Right forelimb (tissue), 1 donor: ENCODE measurements at regions not wholly inside any gene's neighbourhood (a gene's known extent, or its start where the extent isn't known, plus 50 kb on each side); places are given as distances from the start of the nearest gene placed in this dataset.

ENCODE experiments used
- DNase-seq: peaks from one replicate; pipeline ENCODE4 v3.0.0-alpha.2; 2018

DNA sequence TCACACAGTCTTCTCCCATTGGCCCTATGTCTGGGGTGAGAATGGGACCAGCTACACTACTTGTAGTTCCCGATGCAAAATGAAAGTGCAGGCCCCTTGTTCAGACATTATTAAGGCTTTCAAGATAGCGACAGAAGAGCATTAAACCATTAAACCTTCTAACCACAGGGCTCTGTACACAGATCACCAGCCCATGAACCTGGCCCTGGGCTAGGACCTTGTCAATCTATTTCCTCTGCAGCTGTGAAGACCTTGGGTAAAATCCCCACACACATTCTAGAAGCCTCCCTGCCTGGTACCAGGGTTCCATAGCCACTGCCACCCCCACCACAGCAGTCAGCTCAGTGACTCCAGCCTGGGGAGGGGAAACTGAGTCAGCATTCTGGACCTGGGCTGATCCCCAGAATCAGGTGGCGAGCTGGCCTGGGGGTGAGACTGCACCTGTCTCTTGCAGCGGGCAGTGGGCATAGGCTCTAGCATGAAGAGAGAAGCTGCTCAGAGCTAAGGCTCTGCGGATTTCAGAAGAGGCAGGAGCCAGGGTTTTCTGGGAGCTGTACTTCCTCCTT, 119.7 kb upstream of the LHX1 start:
- DNase-seq: no peak

DNA sequence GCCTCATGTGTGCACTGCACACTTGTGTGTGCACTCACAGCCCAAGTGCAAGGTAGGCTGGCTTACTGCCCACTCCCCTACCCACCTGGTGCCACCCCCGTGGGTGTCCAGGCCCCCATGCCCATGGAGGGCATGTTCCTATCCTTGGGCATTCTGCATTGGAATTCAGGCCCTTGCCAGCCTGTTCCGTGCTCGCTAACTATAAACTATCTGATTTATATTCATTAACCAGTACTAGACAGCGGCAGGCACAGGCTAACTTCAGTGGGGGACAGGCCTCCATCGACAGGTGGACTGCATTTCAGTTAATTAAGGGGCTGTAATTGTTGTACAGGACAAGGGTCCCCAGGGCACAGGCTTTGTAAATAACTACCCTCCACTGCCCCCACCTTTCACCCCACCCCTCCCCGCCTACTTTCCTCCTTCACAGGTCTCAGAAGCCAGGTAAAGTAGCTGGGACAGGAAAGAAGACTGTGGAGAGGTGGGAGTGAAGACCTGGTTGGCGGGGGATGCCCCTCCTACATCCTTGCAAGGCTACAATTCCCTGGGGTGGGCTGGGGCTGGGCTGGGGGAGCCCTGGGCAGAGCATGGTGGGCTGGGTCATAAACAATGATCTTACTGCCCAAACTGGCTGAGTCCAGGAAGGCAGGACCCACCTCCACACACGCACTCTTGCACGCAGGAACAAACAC, 119.0 kb upstream of the LHX1 start:
- DNase-seq: no peak

DNA sequence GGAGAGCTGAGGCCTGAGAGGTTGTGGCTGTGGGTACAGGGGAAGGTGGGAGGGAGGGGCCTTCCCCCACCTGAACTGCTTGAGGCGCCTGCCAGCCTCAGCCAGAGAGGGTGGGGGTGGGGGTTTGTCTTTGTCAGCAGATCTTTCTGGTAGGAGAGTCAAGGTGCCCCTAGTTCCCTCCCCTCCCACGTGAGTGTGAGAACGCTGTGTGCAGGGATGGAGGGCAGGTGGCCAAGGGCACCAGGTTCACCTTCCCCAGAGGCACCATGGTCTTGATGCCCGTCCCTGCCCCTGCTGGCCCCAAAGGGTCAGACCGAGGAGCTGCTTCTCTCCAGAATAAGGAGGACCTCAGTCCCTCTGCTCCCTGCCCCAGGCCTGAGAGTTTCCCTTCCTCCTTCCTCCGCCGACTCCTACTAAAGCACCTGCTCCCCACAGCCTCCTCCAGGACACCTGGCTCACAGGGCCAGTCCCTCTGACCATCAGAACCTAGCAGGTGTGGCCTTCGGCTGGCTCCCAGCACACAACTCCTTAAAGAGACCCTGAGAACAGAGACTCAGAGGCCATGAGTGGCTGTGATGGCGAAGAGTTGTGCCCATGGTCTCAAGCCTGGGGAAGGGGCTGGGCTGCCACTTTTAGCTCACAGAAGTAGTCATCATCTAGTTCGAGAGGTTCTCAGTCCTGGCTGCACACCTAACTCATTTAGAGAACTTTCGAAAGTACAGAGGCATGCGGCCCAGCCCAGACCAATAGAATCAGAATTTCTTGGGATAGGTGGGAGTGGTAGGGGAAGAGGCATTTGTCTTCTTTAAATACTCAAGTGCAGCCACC, 113.2 kb upstream of the LHX1 start:
- DNase-seq: no peak

DNA sequence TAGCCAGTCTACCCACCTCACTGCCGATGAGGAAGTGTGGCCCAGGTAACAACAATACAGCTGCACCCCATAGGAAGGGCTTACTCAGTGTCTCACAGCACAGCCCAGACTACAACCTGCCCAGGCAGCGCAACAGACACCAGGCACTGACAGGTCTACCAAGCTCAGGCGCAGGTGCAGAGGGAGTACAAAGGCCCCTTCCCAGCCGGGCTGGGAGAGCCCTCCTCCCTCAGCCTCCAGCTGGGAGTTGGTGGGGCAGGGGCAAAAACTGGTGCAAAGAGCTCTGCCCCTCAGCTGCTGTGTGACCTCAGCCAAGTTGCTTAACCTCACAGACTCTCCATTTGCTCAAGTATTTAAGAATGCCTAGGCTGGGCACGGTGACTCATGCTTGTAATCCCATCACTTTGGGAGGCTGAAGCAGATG, 112.6 kb upstream of the LHX1 start:
- DNase-seq: no peak

DNA sequence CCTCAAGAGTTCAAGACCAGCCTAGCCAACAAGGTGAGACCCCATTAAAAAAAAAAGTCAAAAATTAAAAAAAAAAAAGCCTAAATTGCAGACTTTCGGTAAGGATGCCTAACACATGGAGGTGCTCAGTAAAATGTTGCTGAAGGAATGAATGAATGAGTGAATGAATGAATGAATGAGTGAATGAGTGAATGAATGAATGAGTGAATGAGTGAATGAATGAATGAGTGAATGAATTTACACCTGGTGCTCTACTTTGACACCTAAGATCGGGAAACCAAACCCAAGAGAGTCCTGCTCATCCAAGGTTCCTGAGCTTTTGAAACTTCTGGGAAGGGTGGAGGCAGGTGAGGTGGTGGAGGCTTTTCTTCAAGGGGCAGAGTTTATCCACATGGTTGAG, 112.2 kb upstream of the LHX1 start:
- no peak for DNase-seq

DNA sequence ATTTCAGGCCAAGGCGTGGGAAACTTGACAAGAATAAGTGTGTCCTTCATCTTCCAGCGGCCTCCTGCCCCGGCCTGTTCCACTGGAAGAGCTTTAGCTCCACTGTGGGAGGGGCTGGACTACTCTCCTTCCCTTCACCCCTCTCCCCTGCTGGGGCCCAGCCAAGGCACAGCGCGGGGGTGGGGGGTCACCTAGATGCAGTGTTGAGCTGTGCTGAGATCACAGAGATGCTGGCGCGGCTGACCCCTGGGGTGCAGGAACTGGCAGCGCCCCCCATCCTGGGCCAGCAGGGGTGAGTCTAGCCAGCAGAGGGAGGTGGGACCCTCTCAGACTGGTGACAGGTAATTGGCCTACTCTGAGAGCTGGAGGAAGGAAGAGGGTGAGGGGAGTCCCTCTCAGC, 111.8 kb upstream of the LHX1 start:
- no peak for DNase-seq

DNA sequence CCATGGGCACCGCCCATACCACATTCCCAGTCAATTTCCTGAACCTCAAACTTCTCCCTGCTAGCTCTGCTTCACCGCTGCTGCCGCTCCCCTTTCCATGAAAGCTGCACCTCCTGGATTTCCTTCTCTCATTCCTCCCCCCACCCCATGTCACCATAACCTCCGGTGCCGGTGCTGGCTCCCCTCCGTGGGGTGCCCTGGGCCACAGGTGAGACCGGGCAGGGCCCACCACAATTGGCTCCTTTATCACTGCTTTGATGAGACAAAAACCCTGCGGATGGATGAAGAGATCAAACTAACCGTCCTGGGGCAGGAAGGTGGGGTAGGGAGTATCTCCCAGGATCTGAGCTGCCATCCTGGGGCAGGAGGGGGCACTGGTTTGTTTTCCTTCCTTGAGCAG, 111.3 kb upstream of the LHX1 start:
- DNase-seq: no peak

DNA sequence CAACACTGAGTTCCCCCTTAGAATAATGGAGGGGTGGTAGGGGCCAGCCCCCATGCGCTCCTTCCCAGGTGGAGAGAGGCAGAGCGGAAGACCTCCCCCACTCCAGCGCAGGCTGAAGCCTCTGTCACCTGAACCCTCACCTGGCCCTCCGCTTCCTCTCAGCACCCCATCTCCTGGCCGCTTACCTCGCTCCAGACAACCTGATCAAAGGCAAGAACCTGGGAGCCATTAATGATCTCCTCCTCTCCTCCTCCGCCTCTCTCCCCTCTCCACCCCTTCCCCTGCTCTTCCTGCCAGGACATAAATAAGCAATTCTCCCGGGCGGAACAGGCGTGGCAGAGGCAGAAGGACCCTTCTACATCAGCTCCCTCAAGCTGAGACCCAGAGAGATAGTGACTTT, 110.2 kb upstream of the LHX1 start:
- DNase-seq: no peak

DNA sequence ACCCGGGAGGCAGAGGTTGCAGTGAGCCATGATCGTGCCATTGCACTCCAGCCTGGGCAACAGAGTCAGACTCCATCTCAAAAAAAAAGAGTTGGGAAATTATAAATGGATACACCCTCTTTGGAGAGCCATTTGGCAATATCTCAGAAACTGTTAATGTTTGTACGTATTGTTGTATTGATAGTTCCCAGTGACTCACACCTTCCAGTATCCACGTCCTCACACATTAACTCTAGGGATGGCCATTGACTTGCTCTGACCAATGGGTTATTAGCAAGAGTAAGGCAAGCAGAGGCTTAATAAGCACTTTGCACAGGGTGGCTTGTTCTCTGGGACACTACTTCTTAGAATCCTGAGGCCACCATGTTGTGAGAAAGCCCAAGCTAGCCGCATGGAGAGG, 107.6 kb upstream of the LHX1 start:
- DNase-seq: no peak

DNA sequence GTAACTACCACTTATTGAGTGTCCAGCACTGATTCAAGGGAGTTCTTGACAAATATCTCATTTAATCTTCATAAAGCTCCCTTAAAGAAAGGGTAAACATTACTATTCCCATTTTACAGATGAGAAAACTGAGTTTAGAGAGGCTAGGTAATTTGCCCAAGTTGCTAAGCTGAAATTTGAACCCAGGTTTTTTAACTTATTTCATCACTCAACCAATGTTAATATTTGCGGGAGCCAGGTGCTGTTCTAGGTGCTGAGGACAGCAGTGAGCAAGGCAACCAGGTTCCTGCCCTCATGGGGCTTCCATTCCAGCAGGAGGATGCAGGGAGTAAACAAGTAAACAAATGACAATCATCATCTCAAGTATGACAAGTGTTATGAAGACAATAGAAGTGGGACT, 104.0 kb upstream of the LHX1 start:
- DNase-seq: no peak

DNA sequence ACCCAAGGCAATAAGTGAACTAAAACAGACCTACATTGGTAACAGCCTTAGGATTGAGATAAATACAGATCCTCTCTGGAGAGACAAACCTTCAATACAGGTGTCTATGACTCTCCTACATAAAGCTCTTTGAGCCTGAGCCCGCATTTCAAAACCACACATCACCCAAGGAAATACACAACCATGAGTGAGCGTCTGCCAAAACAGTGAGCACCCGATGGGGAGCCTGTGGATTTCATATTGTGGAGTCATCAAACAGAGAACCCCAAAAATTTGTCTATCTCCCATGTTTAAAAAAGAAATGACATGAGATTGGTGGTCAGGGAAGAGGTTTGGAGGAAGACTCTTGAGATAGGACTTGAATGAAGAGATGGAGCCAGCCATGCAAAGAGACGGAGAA, 102.2 kb upstream of the LHX1 start:
- no peak for DNase-seq

DNA sequence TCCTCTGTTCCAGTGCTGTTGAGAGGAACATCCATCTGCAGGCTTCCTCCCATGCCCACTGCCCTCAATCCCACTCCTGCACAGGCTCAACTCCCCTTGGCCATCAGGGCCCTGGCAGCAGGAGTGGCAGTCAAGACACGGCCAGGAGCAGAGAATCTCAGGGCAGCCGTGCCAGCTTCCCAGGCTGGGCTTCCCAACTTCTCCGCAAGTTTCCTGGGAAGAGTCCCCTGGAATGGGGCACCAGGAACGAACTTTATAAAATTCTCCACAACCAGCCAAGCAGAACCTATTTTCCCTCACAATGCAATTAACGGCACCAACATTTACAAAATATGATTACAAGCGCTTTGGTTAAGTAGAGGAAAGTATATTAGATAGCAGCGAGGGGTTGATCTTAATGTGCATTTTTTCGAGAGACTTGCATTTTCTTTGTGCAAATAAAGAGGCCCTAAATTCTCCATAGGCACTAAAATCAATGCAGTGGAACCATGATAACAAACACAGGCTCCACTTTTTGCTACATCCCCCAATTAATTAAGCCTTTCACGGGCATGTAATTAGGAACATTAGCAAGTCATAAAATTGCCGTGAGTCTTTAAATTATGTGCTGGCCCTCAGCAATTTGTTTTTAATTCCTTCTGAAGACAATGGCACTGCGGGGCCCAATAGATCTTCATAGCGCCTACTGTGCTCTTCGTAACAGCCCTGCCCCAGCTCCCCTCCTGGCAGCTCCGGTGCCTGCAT, 99.9 kb upstream of the LHX1 start:
- no peak for DNase-seq

DNA sequence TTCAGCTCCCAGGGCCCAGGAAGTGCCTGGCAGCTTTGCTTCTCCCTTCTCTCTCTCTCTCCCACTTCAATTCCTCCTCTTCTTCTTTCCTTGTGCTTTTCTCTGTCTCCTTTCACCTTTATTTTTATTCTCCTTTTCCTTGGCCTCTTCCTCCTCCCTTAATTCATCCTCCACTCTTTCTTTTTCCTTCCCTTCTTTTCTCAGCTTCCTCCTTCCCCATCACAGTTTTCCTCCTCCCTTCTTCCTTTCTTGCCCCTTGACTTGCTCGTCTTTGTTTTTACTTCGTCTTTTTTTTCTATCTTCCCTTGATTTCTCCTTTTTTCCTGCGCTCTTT, 99.4 kb upstream of the LHX1 start:
- no peak for DNase-seq

DNA sequence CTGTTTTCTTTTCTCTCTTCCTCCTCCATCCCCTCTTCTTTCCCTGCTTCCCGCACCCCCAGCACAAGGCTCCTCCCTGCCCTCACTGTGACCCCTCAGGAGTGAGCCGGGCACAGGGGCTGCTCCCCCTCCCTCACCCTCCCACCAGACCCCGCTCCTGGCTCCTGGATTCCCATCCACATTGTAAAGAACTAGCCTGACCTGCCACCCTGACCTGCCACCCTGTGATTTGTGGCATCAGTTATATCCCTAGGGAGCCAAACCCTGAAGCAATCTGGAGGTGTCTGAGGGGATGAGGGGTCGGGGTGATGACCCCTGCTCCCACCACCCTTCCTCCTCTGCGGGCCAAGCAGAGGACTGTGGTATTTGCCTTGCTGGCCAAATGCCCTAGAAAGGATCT, 98.0 kb upstream of the LHX1 start:
- no peak for DNase-seq

DNA sequence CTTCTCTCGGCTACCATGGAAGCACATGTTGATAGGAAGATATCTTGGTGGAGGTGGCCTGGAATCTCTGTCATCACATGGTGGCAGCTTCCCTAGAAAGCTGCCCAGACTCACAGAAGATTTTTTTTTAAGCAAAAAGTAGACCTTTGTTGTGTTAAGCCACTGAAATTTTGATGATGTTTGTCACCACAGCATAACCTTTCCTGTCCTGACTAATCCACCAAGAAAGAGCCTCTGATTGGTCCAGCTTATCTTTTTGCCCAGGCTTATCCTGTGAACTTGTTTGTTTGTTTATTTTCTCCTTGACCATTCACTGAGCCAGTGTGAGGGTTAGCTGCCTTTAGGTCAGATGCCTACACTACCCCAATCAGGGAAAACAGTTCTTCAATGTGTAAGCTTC, 96.5 kb upstream of the LHX1 start:
- DNase-seq: no peak

DNA sequence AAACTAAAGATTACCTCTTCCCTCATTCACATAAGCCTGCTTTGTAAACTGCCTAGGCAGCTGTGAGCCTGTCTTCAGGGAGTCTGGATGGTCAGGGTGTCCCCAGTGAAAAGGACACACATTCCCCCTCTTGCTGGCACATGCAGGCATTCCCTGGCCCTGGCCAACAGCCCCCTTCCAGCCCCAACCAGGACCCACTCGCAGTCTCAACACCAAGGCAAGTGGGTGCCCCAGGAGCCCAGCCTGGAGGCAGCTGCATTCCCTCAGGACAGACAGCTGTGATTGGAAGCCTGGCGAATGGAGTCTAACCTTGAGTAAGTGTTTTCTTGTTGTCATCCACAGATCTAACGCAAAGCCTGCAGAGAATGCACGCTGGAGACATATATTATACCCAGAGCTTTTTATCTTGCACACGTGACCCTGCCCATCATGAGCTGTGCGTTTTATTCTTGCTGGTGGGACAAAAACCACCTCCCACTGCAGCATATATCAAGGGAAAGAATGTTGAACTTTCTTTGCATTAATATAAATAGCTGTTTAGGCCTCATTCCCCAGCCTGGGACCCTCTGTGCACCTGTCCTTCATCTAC, 95.0 kb upstream of the LHX1 start:
- DNase-seq: no peak

DNA sequence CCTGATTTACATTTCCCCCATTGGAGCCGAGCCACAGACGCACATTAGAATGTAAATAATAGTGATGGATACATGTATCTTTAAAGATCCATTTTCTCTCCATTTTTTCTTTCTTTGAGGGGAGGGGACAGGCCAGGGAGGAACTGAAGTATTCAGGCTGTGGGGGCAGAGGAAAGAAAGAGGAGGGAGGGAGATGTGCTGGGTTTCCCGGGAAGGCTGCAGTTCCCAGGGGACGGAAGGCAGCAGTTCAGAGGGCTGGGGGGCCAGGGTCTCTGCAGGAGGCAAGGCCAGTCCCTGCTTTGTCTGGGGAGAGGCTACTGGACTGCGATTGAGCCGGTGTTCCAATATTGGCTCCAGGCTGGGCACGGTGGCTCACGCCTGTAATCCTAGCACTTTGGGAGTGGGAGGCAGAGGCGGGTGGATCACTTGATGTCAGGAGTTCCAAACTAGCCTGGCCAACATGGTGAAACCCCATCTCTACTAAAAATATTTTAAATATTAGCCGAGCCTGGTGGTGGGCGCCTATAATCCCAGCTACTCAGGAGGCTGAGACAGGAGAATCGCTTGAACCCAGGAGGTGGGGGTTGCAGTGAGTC, 94.2 kb upstream of the LHX1 start:
- no peak for DNase-seq

DNA sequence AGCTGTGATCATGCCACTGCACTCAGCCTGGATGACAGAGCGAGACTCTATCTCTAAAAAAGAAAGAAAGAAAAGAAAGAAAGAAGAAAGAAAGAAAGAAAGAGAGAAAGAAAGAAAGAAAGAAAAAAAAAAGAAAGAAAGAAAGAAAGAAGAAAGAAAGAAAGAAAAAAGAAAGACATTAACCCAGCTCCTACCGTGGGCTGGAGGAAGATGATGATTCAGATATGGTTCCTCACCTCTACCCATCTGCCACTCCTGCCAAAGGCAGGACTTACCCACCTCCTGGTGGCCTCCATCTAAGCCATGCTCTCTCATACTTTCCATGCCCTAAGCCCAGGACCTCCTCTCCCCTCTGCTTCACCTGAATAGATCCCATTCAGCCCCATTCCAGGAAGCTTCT, 93.3 kb upstream of the LHX1 start:
- no peak for DNase-seq

DNA sequence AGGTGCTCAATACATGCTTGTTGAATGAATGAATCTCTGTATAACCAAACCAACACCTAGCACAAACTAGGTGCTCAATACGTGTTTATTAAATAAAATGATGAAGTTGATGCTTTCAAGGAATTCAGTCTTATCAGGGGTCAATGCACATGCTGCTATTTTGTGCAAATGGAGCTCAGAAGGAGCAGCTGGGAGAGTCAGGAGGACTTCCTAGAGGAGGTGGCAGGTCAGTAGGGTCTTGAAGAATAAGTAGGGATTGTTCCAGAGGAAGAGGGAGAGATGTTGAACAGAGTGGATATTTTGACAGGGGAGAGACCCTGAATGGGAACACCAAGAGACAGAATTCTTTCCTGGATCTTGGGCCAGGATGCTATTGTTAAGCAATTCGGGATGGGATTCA, 92.7 kb upstream of the LHX1 start:
- DNase-seq: no peak

DNA sequence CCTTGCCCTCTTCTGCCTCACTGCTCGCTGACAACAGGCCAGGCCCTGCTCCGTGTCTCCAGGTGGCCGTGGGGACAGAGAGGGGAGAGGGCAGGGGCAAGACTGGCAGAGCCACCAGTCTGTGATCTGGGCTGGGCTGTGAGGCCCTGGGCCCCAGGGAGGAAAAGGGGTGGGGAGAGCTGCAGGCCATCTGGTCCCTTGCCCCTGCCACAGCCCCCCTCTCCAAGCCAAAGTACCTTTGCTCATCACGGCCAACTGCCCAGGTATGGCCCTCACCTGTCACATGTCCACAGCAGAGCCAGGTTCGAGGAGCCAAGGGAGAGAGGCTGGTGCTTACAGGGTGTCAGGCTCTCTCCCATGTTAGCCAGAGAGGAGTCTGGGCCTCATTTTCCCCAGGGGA, 91.4 kb upstream of the LHX1 start:
- DNase-seq: no peak

DNA sequence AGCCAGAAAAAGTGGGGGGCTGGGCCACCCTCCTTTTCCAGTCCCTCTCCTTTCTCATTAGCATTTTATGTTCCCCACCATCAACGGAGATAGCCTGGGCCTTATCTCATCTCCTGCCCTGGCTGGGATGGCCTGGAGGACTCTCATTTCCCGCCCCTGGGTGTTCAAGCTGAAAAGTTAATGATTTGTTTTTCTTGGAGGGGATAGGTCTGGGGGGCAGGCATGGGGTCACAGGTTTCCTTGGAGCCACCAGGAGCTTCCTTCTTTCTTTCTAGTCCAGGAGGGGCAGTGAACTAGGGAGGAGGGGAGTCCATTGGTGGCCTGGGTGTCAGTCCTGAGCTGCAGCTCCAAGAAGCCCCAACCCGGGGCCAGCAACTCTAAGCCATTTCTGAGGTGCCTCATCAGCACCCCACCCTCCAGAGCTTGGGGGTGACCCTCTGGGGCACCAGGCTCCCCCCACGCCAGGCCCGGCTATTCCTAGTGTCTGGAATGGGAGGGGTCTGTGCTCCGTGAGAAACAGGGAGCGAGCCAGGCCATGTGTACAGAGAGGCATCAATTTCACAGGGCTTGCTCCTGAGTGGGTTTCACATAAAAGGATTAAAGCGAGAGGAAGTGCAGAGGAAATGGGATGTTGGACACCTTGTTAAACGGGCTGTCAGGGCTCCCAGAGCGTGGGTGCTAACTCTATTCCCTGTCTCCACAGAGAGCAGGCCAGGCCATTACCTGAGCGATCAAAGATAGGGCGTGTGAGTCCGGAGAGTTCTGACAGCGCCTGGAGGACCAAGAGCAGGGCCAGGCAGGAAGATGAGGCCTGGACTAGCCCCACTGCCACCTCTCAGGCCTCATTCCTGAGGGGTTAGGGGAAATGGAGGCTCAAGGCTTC, 90.6 kb upstream of the LHX1 start:
- no peak for DNase-seq
